CD4-positive, alpha-beta T cell treated with Interferon alpha-2 for 1 hour (primary cell): ENCODE measurements at regions not wholly inside any gene's neighbourhood (a gene's known extent, or its start where the extent isn't known, plus 50 kb on each side); places are given as distances from the start of the nearest gene placed in this dataset.
"Not testable (repeated sequence)": the region's sequence is repeated elsewhere in the genome, so short reads cannot be mapped to it uniquely, and the experiment has no call there.

Source experiments
- DNase-seq, 2 donors: peaks; one replicate each; pipeline ENCODE4 v3.0.0-alpha.2; 2020 to 2022

- DNase-seq = no peak
Measured at GRCh38 chr1:219560856-219561255, 52.0 kb downstream of the ZC3H11B start.

- DNase-seq = no peak
Measured at GRCh38 chr1:219559899-219560298, 53.0 kb downstream of the ZC3H11B start.

- DNase-seq = no peak
Measured at GRCh38 chr1:219555806-219556205, 57.1 kb downstream of the ZC3H11B start.

GRCh38 chr1:219555031-219555692 lies 57.7 kb downstream of the ZC3H11B start:
- no peak for DNase-seq

- DNase-seq = no peak
Measured at GRCh38 chr1:219553934-219554502, 58.9 kb downstream of the ZC3H11B start.

- no peak for DNase-seq
Measured at GRCh38 chr1:219550201-219550600, 62.7 kb downstream of the ZC3H11B start.

DNA sequence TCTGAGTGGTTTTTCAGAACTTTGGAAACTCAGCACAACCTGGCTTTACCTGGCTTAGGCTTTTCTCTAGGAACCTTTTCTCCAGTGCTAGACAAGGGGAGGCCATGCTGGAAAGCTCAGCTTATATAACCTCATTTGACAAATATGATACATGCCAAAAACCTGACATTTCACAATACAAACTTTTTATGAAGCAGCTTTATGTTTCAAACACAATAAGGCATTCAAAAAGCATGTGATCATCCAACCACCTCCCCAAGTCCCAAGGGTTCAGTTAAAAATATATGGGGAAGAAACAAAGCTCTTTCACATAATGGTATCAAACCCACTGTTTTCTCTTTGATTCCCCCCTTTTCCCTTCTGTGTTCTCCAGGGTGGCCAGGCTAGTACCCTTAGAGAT lies 63.7 kb downstream of the ZC3H11B start:
- DNase-seq = no peak

- DNase-seq = no peak
Measured at GRCh38 chr1:219548386-219548785, 64.5 kb downstream of the ZC3H11B start.

DNA sequence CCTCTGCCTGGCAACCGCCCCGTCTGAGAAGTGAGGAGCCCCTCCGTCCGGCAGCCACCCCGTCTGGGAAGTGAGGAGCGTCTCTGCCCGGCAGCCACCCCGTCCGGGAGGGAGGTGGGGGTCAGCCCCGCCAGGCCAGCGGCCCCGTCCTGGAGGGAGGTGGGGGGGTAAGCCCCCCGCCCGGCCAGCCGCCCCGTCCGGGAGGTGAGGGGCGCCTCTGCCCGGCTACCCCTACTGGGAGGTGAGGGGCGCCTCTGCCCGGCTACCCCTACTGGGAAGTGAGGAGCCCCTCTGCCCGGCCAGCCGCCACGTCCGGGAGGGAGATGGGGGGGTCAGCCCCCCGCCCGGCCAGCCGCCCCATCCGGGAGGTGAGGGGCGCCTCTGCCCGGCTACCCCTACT lies 67.1 kb downstream of the ZC3H11B start:
- not testable (repeated sequence) for DNase-seq

DNA sequence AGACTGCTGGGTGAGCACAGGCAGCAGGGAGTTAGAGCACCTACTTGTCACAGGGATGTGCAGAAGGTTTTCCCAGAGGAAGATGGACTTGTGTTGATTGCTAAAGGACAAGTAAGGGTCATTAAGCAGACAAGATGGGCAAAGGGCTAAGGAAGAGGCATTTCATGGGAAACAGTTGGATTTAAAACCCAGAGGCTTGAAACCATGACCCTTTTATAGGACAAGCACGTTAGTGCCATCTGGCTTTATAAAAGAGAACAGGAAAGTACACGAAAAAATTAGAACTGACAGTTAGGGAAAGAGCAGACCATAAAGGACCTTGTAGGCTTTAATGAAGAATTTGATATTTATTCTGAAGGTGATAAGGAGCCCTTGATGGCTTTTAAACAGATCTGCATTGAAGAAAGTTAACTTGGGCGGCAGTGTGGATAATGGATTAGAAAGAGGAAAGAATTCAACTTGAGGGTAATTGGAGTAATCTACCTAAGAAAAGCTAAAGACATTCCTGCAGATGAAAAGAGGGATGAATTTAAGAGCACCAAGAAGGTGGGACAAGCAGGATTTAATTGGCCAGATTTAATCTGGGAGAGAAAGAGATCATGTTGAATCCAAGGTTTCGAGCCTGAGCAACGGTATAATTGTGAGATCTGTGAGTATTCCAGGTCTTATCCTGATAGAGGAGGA lies 68.6 kb downstream of the ZC3H11B start:
- DNase-seq = no peak

GRCh38 chr1:219542828-219543518 lies 69.9 kb downstream of the ZC3H11B start:
- no peak for DNase-seq

DNA sequence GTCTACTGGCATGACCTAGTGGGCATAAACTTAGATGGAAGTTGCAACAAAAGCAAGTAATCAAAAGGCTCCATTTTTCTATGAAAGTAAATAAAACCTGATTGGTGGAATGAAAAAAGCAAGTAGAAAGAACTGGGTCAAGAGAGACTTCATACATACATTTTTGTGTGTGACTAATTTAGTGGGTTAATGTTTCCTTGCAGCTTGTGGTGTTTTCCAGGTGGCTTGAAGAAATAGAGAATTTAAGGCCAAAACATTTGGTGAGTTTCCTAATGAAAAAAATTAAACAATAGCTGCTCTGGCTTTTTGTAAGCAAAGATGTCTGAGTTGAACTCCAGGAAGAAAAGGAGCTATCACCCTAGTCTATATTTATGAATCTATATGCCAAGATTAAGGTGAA lies 71.0 kb downstream of the ZC3H11B start:
- DNase-seq = no peak

DNA sequence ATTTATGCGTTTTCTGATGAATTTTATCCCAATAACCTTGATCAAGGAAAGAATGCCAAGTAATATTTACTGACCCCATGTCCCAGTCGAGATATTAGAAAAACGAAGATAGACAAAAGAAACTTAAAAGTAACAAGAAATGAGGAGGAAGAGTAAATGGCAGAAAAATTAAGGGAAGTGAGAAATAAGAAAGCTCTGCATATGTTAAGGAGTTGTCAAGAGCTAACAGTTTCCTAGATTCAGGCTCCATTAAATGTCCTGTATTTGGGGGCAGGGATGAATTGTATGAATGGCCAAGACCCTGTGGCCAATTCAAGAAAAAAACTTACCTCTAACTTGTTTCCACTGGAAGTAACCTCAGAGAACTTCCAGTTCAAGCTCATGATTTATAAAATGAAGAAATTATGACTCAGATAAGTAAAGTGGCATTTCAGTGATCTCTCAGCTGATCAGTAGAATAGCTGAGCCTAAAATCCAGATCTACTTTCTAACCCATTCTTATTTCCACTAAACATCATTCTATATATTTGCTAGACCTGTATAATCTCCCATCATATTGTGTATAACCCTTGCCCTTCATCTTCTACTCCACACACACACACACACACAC lies 73.2 kb downstream of the ZC3H11B start:
- no peak for DNase-seq

GRCh38 chr1:219538886-219539285 lies 74.0 kb downstream of the ZC3H11B start:
- DNase-seq = no peak

- no peak for DNase-seq
Measured at GRCh38 chr1:219537223-219537631, 75.7 kb downstream of the ZC3H11B start.

- DNase-seq = no peak
Measured at GRCh38 chr1:219536038-219536437, 76.9 kb downstream of the ZC3H11B start.

- no peak for DNase-seq
Measured at GRCh38 chr1:219534991-219535390, 77.9 kb downstream of the ZC3H11B start.

- no peak for DNase-seq
Measured at GRCh38 chr1:219533280-219533679, 79.6 kb downstream of the ZC3H11B start.

- no peak for DNase-seq
Measured at GRCh38 chr1:219529116-219529515, 83.8 kb downstream of the ZC3H11B start.

GRCh38 chr1:219528633-219529032 lies 84.3 kb downstream of the ZC3H11B start:
- DNase-seq = no peak

DNA sequence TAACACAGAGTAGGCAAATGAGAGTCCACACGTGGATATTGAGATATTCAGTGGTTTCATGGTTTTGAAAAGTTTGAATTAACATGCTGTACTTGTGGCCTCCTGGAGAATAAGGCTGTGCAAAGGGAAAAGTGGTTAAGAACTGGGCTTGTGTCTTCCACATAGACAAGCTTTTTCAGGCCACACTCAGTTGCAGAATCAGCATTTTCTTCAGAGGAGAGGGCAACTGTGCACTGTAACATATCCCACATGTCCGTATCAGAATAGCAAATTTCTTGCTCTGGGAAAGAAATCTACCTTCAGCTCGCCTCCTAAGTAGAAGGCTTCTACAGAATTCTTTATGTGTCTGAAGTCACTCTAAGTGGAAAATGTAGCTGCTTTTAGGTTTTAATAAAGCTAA lies 84.9 kb downstream of the ZC3H11B start:
- DNase-seq = no peak

- no peak for DNase-seq
Measured at GRCh38 chr1:219526074-219526473, 86.8 kb downstream of the ZC3H11B start.

GRCh38 chr1:219523411-219523810 lies 89.5 kb downstream of the ZC3H11B start:
- no peak for DNase-seq
